HG02938 (cell line): ENCODE measurements at regions not wholly inside any gene's neighbourhood (a gene's known extent, or its start where the extent isn't known, plus 50 kb on each side); places are given as distances from the start of the nearest gene placed in this dataset.
"Not testable (repeated sequence)": the region's sequence is repeated elsewhere in the genome, so short reads cannot be mapped to it uniquely, and the experiment has no call there.

Experiments
- ATAC-seq: cut with Tn5 transposase; IDR thresholded peaks from one replicate; pipeline ENCODE4 v1.9.1; 2021; ENCODE audit warnings: mild to moderate bottlenecking, moderate library complexity; ENCODE audit not compliant: unreplicated experiment

DNA sequence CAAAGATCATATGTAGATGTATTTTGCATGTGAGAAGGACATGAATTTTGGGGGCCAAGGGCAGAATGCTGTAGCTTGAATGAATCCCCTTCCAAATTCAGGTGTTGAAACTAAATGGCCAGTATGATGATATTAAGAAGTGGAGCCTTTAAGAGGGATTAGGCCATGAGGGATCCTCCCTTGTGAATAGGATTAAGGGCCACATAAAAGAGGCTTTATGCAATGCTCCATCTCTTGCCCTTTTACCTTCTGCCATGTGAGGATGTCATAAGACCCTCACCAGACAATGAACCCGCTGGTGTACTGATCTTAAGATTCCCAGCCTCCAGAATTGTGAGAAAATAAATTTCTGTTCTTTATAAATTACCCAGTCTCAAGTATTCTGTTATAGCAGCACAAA is 206.1 kb downstream of the YTHDC2 start:
- ATAC-seq = no peak

DNA sequence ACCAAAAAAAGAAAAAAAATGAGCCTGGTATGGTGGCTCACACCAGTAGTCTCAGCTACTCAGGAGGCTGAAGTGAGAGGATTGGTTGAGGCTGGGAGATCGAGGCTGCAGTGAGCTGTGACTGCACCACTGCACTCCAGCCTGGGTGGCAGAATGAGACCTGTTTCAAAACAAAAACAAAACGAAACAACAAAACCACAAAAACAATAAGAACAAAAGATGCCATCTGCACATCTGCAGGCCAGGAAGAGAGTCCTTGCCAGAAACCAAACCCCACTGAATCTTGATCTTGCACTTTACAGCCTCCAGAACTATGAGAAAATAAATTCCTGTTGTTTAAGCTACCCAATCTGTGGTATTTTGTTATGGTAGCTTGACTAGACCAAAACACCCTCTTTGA is 207.7 kb downstream of the YTHDC2 start:
- no peak for ATAC-seq

DNA sequence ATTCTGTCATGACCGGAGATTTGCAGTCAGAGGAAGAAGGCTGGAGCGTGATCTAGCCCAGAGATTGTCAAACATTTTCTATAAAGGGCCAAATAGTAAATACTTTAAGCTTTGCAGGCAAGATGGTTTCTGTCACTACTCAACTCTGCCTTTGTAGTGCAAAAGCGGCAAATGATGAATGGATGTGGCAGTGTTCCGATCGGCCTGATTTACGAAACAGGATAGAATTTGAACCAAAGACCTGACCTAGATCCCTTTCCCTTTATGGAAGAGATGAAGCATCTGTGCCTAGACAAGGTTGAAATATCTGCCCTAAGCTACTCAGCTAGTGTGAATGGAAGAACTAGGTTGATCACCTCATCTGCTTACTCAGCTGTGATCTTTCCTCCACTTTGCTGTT is 209.5 kb downstream of the YTHDC2 start:
- no peak for ATAC-seq

DNA sequence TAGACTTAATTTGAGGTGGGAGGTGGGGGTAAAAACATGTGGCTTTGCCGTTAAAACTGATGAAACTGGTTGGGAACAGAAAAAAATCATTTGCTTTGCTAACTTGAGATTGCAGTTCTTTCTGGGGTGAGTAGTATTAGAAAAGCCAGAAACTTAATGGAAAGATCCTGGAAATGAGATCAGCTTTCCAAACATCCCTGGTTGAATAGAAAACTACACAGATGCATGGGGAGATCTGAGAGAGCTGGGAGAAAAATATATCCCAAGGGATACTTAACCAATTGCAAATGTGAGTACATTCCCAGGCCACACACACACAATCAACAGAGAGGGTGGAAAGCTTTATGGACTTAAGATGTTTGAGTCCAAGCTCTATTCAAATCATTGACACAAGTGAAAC is 222.3 kb downstream of the YTHDC2 start:
- no peak for ATAC-seq

DNA sequence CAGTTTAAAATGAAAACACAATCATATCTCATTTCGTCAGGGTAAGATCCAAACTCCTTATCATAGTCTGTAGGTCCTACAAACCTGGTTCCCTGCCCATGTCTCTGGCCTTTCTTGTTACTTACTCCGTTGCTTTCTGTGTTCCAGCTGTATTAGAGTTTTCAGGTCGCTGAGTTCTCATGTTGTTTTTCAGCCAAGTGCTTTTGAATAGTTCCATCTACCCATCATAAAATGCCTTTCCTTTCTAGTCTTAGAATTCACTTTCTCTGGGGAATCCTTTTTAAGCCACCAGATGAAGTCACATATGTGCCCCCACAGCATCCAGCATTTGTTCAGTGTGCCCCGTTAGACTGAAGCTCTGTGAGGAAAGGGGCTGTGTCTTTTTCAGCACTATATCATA is 228.7 kb downstream of the YTHDC2 start:
- ATAC-seq = no peak

DNA sequence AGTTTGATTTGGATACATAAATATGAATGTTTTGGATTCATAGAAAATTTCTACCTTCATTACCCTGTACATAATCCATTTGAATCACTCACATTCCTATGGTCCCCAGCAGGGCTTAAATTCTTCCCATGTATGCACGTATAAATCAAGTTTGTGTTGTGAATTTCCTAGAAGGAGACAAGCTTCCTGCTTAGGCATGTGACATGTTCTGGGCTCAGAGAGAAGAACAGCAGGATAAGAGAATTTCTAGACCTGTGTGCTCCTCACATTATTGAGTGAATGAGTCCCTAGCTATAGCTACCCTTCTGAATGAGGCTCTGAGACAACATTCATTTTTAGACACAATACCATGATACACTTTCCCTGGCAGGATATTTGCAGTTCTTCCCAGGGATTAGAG is 229.1 kb downstream of the YTHDC2 start:
- no peak for ATAC-seq

DNA sequence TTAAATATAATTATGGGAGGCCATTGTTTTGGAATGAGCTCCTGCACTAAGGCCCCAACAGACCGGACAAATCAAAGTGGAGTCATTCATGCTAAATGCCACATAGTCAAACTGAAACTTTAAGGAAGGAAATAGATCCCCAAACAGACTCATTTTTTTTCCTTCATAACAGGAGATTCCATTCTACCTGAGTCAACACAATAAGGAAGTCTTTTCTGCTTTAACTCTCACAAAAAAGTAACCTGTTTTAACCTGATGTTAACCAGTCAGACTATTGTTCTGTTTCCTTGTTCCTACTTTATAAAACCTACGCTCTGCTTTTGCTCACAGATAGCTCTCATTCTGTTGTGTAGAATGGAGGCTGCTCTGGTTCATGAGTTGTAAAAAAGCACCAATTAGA is 234.9 kb downstream of the YTHDC2 start:
- ATAC-seq = no peak

DNA sequence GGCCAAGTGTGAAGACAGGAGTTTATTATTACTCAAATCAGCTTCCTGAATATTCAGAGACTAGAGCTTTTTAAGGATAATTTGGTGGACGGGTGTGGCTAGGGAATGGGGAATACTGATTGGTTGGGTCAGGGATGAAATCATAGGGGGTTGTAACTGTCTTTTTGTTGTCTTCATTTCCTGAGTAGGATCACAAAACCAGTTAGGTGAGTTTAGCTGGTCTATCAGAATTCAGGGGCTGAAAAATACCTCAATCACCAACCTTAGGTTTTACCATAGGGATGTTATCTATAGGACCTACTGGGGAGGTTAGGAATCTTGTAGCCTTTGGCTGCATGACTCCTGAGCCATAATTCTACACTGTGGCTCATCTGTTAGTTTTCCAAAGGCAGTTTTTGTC is 235.8 kb downstream of the YTHDC2 start:
- no peak for ATAC-seq

DNA sequence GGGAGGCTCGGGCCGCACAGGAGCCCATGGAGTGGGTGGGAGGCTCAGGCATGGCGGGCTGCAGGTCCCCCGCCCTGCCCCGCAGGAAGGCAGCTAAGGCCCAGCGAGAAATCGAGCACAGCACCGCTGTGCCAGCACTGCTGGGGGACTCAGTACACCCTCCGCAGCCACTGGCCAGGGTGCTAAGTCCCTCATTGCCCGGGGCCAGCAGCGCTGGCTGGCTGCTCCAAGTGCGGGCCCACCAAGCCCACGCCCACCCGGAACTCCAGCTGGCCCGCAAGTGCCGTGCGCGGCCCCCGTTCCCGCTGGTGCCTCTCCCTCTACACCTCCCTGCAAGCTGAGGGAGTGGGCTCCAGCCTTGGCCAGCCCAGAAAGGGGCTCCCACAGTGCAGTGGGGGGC is 239.7 kb downstream of the YTHDC2 start:
- ATAC-seq = not testable (repeated sequence)

DNA sequence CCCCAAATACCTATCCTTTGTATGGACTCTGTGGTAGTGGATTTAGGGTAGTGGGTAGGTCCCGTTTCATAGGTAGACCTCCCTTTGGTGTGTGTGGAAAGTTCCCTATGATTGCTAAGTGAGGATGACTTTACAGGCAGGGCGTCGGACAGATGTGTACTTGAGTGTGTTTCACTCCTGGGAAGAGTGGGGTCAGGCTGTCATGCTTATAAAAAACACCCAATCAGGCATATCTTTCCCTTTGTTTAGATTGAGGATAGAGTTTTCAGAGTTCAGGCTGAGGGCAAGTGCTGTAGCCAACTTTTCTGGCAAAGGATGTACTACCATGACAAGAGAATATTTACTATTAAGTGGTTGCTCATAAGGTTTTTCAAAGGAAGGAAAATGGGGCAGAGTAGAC is 242.0 kb downstream of the YTHDC2 start:
- no peak for ATAC-seq

DNA sequence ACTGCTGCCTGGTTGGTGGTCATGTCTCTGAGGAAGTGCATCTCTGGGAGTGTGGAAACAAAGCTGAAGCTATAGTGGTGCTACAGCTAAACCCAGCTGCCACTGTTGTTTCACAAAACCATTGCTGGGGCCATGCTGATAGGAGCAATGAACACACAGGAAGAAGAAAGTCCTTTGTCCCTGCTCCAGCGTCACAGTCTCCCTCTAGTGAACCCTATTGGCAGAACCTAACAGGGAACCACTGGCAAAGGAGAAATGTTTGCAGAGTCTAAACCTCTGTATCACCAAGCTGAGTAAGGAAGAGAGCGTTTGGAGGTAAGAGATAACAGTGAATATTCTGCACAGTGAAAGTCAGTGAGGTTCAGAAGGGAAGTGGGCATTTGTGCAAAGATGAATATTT is 244.0 kb downstream of the YTHDC2 start:
- ATAC-seq = no peak

DNA sequence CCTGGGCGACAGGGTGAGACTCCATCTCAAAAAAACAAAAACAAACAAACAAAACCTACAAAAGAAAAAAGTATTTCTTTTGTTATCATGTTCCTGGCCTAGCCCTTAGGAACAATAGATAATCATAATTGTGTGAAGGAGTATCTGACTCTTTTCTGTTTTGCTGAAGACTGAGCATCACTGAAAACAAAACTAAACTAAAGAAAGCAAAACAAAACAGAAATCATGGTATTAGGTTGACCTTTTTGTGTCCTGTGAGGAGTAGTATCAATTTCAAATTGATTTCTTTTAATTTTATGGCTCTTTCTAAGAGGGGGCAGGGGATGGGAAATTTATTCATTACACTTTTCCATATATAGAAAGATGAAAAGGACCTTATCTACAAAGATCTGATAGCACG is 246.0 kb downstream of the YTHDC2 start:
- no peak for ATAC-seq

DNA sequence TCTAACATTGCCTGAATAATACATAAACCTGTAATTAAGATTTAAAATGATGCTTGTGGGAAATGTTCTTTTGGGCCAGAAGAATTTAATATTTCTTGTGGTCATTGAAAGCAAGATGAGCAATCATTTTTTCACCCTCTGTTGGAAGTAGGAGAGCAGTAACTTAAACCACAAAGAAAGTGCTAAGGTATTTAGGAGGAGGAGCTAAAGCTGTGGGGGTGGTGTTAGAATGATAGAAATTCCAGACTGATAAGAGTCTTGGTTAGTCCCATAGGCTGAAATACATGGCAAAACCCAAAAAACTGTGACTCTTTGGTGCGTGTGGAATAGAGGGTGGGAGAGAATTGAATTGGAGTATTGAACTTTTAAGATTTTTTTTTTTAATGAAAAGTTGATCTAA is 247.0 kb downstream of the YTHDC2 start:
- no peak for ATAC-seq

DNA sequence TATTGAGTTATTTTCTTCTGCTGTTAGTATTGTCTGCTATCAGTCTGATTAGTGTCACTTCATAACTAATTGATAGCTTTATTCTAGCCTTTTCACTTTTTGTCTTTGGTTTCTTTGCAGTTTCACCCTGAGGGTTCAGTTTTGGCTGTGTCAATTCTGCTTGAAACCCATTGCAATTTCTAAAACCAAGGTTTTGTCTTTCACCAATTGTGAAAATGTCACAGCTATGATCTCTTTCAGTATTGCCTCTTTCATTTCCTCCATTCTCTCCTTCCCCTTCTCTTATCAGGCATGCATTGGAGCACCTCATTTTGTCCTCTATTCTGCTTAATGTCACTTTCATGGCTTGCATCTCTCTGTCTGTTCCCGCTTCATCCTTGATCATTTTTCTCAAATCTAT is 248.1 kb downstream of the YTHDC2 start:
- ATAC-seq = no peak

DNA sequence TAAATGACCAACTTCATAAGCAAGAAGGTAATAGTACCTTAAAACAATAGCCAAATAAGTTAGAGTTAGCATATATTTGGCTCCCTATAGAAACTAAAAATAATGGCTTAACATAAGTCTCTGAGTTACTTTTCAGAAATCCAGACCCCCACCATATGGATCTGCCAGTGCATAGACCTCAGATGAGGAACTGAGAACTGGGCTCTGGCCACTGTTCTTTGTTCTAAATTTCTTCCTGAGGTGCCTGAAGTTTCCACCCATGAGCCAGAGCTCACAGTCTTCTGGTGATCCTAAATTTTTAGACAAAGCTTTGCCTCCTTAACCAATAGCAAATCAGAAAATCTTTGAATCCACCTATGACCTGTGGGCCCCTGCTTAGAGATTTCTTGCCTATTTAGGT is 250.9 kb downstream of the YTHDC2 start:
- ATAC-seq = no peak

DNA sequence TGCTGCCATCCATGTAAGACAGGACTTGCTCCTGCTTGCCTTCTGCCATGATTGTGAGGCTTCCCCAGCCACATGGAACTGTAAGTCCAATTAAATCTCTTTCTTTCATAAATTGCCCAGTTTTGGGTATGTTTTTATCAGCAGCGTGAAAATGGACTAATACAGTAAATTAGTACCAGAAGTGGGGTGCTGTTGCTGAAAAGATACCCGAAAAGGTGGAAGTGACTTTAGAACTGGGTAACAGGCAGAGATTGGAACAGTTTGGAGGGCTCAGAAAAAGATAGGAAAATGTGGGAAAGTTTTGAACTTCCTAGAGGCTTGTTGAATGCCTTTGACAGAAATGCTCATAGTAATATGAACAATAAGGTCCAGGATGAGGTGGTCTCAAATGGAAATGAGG is 253.3 kb downstream of the YTHDC2 start:
- not testable (repeated sequence) for ATAC-seq

DNA sequence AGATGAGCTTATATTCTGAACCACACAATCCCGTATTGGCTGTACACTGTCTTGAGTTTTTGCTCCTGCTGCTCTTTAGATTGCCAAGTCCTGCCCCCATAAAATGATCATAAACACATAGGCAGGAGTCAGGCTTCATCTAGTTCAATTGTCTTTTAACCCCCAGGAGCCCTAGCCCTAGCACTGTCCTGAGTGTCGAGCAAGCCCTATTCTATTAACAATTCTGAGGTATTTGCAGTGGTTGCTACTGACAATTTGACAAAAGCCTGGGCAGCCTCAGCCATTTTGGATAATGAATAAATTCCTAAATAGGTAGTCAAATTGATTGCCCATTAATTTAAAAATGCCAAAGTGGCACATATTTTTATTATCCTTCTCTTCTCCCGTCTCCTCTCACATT is 257.2 kb downstream of the YTHDC2 start:
- ATAC-seq = no peak

DNA sequence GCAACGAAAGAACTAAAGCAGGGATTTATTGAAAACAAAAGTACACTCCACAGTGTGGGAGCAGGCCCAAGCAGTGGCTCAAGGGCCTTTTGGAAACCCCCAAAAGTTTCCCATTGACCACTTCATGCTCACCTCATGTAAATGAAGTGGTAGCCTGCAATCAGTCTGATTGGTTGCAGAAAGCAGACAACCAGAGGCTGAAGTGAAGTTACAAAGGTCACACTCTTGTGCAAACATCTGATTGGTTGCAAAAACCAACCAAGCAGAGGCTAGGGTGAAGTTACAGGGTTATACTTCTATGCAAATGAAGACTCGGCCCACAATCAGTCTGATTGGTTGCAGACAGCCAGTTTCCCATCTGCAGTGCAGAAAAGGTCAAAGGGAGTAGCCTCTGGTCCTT is 258.0 kb downstream of the YTHDC2 start:
- peak; percentile 80 for ATAC-seq

DNA sequence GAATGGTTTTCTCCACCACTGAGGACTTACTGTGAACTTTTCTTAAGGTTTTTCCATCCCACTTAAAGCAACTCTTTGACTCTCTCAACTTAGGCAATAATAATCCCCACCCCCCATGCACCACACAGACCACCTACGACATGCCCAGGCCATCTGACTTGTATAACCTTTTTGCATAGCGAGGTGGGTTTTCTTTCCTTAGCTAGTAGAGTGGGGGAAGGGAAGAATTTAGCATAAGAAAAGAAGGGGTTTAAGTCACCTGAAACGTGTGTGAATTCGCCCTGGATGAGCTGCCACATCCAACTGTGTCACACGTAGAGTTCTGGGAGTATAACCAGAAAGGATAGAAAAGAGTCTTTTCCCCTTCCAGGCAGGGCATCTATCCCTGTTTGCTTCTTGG is 262.7 kb downstream of the YTHDC2 start:
- no peak for ATAC-seq

DNA sequence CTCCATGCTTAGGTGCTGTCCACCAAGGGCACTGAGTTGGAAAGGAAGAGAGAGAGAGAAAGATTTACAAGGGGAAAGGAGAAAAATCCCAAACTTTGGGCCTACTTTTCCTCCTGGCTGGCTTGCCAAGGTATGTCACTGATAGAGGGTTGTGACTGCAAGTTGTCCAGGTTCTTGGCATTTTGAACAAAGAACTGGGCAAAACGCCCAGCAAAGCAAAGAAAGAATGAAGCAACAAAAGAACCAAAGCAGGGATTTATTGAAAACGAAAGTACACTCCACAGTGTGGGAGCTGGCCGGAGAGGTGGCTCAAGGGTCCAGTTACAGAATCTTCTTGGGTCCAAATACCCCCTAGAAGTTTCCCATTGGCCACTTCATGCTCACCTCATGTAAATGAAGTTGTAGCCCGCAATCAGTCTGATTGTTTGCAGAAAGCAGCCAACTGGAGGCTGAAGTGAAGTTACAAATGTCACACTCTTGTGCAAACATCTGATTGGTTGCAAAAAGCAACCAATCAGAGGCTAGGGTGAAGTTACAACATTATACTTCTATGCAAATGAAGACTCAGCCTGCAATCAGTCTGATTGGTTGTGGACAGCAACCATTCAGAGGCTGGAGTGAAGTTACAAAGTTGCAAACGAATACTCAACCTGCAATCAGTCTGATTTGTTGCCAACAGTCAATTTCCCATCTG is 263.5 kb downstream of the YTHDC2 start:
- no peak for ATAC-seq

DNA sequence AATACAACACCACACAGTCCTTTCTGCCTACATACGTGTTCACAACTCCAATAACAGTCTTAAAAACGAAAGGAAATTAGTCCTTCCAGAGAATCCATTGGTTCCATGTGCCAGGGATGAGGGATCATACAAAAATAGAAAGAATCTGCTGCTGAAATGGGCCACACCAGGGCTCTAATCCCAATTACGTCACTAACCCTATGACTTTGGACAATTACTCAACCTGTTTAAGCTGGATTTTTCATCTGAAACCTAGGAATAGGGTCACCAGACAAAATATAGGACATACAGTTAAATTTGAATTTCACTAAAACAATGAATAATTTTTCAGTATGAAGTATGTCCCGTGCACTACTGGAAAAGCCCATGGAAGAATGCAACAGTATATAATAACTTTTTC is 264.7 kb downstream of the YTHDC2 start:
- ATAC-seq = no peak

DNA sequence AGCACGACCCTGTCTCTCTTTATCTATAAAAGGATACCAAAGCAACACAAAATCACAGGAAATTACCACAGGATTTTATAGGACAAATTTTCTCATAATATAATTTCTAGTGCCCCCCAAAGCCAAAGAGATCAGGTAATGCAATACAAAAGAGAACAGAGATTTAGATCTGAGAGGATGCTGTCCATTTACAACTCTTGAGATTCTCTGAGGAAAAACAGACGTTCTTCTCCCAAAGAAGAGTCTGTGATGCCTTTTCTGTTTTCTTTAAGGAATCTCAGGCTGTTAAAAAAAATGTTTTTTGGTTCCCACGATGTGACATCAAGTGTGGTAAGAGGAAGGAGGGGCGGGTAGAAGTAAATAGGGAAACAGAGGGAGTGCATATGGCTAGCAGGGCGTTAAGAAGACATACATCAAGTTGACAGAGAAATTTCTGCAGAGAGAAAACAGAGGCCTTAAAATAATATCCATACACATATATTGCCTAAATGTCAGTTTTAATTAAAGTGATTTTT is 274.7 kb downstream of the YTHDC2 start:
- no peak for ATAC-seq

DNA sequence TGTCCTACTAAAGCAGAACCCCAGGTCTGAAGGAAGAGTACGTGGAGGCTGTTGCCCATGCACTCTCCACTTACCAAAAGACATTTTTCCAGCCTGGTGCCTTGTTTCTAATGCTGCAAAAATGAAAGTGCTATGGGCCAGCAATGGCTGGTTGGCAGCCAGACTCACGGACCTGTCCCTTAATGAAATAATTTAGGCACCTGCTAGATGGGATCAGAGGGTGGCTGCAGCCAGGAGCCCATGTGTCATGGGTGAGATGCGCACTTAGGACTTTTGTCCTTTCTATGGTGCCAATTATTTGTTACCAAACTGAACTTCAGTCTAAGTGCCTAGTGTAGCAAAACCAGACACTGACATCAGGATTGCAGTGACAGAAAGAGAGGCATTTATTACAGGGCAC is 276.3 kb downstream of the YTHDC2 start:
- no peak for ATAC-seq
